NCI-H2107 (cell line): ENCODE measurements at regions not wholly inside any gene's neighbourhood (a gene's known extent, or its start where the extent isn't known, plus 50 kb on each side); places are given as distances from the start of the nearest gene placed in this dataset.
"Not testable (repeated sequence)": the region's sequence is repeated elsewhere in the genome, so short reads cannot be mapped to it uniquely, and the experiment has no call there.

ENCODE experiments used
- DNase-seq: peaks from one replicate; lab custom pipeline; 2025; lab: John Stamatoyannopoulos, UW

DNA sequence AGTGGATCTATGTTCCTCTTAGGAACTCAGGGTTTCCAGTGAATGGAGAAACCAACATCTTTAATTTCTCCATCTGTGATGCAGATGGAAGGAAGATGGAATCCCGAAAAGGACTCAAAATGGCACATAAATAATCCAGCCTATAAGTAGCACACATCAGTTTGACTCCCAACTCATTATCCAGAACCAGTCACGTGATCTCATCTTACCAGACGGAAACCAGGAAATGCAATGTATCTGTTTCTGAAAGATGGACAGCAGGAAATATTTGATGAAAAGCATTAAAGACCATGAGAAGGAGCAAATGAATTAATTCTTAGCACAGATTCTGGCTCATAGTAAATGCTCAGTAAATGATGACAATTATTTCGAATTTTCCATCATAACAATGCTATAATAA, 443.1 kb upstream of the FMR1 start:
- no peak for DNase-seq

DNA sequence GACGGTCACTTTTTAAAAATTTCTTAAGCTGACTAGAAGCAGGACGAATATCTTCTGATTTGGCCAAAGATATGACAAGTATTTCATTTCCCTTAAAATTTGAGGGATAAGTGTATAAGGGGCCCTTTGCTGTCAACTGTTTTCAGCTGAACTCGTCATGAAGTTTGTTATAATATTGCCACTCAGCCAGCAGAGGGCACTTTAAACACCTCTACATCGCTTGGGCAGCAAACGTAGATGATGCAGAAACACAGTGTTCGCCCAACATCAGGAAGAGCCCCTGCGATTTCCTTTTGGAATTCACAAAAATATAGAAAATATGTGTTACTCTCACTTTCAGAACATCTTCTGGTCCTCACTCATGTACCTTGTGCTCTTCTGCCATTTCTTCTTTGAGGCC, 435.7 kb upstream of the FMR1 start:
- DNase-seq: no peak

DNA sequence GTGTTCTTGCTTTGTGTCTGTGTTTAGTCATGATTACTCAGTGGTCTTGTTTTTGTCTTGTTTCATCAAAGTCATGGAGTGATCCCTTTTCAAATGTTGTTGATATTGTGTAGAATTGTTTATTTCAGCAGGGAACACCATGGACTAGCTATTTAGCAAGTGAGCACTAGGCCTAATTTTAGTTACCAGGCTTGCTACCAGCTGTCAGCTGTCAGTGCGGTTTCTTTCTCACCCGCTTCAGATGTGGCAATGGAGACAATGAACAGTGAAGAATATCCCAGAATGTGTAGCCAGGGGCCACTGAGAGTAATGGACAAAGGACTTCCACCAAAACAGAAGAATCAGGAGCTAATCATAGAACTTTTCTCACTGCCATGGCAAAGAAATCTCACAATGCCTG, 432.8 kb upstream of the FMR1 start:
- no peak for DNase-seq

DNA sequence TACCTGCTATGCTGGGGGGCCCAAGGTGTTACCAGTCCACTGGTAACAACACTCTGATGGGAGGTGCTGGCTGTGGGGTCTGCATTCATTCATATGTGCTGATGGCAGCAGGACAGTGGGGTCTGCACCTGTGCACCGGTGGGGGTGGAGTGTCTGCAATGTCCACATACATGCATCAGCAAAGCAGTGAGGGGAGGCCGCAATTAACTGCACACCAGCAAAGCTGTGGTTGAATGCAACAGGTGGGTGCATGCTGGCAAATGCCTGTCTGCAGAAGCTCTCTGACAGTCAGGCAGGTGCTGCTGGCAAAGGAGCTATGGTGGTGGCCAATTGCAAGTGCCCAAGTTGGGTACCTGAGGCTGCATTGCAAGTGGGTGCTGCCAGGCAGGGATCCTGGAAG, 426.5 kb upstream of the FMR1 start:
- DNase-seq: no peak

DNA sequence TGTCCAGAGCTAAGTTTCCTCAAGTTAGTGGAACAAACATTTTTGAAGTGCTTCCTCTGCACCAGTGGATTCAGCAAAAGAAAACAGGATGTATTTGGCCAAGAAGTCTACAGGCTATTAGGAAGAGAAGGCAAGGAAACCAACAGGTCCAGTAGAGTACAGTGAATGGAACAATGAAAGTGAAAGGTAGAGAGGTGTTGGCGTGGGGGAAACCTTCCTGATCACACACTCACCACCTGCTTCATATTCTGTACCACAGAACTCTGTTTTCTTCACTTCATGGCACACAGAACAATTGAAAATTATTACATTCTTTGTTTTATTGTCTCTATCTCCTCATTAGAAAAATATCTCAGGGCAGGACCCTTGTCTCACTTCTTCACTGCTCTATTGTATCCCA, 417.4 kb upstream of the FMR1 start:
- DNase-seq: no peak

DNA sequence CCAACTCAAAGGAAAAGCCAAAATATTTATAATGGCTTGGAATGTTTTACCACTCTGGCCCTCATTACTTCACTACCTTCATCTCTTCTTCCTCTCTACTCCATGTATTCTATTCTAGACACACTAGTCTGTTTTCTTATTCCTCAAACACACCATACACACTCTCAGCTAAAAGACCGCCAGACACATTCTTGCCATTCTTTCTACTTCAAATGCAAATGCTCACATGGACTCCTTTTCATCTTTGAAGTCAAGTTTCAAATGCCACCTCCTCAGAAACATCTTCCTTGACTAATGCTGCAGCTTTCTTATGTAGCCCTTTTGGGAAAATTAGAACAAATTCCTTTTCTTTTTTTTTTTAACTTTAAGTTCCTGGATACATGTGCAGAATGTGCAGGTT, 412.9 kb upstream of the FMR1 start:
- DNase-seq: no peak

DNA sequence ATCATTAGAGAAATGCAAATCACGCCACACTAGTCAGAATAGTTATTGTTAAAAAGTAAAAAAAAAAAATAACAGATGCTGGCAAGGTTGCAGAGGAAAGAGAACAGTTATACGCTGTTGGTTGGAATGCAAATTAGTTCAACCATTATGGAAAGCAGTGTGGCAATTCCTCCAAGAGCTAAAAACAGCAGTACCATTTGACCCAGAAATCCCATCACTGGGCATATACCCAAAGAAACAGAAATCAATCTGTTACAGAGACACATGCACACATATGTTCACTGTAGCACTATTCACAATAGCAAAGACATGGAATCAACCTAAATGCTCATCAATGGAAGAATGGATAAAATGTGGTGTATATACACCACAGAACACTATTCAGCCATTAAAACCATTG, 388.7 kb upstream of the FMR1 start:
- no peak for DNase-seq

DNA sequence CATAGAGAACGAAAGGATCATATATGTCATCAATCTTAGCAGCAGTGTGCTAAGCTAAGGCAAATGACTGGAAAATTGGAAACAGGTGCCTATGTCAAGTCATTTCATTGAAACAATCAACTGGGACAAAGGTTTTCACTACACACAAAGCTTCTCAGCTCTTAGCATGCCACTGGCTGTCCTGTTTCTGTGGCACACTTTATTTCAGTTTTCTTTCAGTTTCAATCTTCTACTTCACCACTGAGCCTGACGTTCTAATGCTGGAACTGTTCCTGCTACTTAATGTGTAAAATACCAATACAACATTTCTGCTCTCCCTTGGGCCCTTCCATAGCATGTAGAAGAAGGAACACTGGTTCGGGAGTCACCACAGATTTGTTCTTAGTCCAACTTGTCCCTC, 378.3 kb upstream of the FMR1 start:
- DNase-seq: no peak

DNA sequence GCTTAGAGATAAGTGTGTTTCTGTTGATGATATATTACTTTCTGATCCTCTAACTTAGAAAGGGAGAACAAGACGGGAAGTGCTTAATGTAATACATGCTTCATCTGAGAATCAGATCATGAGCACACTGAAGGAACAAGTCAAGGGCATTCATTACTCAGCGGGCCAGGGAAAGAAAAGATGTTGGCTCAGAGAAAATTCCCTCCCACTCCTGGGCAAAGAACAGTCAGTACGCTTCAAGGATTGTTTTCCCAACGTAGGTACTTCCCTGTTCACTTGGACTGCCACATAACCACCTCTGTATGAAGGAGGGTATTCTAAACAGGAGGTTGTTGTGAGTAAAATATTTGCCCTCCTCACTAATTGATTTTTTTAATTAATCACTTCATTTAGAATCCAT, 374.5 kb upstream of the FMR1 start:
- no peak for DNase-seq

DNA sequence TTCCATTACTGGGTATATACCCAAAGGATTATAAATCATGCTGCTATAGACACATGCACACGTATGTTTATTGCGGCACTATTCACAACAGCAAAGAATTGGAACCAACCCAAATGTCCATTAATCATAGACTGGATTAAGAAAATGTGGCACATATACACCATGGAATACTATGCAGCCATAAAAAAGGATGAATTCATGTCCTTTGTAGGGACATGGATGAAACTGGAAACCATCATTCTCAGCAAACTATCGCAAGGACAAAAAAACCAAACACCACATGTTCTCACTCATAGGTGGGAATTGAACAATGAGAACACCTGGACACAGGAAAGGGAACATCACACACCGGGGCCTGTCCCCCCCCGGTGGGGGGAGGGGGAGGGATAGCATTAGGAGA, 363.7 kb upstream of the FMR1 start:
- not testable (repeated sequence) for DNase-seq

DNA sequence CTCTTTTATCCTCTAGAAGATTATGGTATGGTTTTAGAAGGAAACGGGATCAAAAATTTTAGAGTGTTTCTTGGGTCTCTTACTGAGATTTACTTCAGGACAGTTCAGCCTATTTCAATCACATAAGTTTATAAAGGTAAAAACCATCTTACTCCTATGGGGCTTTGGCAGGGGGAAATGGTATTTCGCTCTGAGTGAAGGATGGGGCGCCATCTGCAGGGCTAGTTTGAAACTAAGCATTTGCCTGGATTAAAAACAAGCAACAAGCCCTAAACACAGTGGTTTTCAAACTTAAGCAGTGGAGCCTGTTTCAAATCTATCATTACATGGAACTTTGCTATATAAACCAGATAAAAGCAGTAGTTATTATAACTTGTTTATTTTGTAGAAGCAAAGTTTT, 361.5 kb upstream of the FMR1 start:
- peak; percentile 12 for DNase-seq

DNA sequence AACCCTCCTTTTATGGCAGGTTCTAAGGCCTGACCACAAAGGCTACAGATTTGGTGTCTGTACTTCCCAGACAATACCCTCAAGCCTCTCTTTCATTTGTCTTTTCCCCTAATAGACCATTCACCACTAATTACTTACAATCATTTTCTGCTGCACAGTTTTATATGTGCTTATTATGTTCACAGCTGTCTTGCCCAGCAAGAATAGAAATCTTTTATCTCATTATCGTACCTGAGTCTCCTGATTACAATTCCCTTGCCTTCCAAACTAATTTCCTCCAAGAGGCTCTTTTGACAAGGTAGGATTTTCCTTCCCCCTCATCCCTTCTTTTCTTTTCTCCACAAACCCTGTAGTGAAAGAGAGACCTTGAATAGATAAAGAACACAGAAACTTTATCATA, 352.5 kb upstream of the FMR1 start:
- DNase-seq: no peak

DNA sequence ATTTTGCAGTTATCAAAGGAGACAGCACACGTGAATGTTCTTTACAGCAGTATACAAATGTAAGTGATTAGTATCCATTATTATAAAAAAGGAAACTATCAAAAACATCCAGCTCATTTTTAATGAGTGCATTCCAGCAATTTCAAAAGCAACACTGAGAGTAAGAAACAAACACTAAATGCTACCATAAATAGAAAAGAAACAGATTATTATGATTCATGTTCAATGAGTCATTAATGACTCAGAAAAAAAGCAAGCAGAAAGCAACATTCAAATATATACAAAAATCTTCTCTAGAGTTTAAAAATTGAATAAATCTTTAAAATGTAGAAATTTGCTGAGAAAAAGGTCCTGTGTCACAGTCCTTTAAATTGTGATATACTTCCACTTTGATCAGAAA, 346.5 kb upstream of the FMR1 start:
- no peak for DNase-seq

DNA sequence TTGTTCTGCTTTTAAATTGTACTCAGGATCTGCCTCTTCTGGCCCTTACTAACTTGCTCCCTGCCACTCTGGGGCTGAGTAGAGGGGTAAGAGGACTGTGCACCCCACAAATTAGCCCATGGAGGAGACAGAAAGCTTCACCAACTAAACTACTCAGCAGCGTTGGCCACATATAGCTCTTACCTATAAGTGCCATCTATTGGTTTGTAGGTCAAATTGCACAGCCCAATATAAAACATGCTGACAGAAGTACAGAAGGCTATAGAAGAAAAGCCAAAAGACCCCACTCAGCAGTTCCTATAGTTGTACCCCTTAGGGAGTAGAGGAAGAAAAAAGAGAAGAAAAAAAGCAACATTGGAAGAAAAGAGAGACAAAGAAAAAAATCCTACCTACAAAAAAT, 341.2 kb upstream of the FMR1 start:
- no peak for DNase-seq

DNA sequence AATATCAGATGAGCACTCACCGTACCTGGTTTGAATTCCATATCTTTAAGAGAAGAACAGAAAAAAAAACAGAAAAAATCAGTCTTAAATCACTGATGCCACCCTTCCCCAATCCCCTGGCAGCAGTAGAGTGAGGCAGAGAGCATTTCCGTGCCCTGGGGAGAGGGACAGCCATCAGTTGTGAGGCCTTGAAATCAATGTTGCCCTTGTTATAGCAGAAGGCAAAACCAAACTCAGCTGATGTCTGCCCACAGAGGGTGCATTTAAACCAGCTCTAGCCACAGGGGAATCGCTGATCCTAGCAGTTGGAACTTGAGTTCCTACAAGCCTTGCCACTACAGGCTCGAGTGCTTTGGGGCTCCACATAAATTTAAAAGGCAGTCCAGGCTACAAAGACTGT, 338.5 kb upstream of the FMR1 start:
- DNase-seq: no peak

DNA sequence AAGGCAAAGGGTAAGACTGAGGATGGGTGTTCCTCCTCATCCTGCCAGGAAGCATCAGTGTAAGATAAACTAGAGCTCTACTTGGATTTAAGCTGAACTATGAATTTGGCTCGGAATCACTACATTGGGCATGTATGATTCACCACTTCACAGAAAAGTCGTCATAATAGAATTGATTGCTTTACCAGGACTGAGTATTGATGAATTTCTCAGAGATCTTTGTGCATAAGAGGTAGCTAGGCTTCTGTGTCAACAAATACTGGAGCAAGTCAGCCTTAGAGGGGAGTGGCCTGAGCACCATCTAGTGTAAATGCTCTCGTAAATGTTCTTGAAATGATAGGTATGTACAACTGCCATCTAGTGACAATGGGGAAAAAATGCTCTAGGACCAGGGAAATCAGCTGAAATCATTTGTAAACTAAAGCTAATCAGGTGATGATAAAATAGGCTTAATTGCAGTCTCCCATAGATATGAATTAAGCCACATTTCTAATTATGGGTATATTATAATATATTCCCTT, 309.5 kb upstream of the FMR1 start:
- DNase-seq: no peak

DNA sequence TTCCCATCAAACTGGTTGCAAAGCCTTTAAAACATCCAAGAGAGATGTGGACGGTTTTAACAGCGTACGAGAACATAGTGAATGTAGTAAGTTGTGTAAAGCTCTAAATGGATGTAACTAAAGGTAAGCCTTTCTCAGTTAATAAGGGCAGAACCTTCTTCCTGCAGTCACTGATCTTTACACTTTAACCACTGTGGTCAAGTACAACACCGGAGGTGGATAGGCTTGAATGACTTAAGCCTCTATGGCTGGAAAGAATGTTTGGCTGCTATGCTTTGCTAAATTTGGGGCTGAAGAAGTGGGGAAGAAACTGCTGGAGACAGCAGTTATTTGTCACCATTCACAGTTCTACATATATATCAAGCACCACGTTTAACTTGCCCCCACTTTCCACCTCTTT, 285.1 kb upstream of the FMR1 start:
- no peak for DNase-seq

DNA sequence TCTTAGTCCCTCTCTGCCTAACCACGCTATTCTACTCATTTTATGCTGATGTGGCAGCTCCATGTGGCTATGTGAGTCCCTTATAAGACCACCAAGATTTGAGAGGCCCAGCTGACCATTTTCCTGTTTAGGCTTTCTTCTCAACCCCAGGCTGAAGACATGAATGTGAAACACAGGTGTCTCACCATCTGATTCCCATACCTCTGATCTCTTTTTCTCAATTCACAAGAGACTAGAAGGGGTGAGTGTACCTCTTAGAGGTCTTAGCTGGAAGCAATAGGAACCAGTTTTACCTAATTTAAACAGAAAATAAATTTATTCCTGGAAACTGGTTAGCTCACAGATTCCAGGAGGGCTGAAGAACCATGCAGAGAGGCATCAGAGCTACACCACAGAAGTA, 276.5 kb upstream of the FMR1 start:
- no peak for DNase-seq

DNA sequence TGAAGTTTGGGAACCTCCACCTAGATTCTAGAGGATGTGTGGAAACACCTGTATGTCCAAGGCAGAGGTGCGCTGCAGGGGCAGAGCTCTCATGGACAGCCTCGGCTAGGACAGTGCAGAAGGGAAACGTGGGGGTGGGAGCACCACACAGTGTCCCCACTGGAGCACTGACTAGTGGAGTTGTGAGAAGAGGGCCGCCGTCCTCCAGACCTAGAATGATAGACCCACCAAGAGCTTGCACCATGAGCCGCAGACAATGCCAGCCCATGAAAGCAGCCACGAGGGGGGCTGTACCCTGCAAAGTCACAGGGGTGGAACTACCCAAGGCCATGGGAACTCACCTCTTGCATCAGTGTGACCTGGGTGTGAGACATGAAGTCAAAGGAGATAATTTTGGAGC, 274.5 kb upstream of the FMR1 start:
- DNase-seq: no peak

DNA sequence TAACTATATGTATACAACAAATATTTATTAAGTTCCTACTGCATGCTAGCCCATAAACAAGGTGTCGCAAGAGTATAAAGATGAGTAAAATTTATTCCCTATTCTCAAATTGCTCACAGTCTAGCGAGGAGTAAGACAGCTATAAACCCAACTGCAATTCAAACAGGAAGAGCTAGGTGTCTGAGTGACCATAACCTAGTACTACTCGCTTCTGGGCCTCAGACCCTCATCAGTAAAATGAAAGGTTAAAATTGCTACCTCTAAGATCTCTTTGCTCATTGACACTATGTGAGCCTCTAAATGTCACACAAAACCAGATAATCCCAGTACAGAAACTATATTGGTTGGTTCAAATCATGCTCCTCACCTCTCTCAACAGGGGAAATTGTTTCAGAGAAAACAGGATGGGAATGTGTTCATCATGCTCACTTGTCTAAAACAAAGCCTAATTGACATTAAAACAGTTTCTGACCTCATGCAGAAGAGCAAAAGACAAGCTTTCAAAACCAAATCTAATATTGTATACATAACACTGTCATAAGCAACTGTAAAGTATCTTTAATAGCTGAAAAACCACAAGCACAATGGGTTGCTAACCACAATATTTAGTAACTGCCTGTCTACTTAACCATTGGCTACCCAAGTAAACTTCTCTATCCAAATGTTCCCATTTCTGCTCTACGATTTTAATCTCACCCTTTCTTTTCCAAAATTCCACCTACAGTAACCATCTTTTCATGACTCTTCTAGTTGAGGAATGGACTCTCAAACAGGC, 264.6 kb upstream of the FMR1 start:
- DNase-seq: no peak

DNA sequence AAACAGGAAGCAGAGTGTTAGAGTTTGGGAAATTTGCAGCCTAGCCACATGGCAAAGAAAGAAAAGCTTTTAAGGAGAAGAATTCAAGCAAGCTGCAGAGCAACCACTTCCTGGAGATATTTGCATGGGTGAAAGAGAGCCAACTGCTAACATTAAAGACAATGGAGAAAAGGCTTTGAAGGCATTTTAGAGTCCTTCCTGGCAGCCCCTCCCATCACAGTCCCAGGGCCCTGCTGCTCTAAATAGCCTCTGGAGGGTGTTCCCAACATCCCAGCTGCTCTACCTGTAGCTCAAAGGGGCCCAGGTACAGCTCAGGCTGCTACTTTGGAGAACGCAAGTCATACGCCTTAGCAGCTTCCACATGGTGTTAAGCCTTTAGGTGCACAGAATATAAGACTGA, 235.9 kb upstream of the FMR1 start:
- DNase-seq: no peak

DNA sequence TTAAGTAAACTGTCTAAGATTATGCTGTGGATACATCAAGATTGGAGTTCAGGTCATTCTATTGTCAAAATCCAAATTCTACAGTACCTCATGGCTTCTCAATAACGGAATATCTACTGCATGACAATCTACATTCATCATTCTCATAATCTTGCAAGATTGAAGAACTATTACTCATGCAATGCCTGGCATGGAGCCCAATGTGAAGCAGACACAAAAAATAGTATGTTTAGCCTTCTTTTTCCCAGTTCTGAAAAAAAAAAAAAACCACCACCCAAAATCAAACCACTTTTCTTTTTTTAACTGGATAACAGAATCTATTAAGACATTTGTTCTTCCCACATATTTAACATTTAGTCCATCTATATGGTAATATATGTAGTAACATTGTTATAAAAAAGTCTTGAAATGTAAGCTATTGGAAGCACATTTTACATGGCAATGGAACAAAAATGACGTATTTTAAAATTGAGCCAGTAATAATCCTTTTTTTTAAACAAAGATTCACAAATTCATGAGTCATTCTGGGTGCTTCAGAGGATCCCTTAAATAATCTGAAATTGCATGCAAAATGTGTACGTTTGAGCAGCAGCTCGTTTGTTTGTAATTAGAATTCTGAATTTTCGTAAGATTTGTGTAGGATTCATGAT, 232.2 kb upstream of the FMR1 start:
- no peak for DNase-seq

DNA sequence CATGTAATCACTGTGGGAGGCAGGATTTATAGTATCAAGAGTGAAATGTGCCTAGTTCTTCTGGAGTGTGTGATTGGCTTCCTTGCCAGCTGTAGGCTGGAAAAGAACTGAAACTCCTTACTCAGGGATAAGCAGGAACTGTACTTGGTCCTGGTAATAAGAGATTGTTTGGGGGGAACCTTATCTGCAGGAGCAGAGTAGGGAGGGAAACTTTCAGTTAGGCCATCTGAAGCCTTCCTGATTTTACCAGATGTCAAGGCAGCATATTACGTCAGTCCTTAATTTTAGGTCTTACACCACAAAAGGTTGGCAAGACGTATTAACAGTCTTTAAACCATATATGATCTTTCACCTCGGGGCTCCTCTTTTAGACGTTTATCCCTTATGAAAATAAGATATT, 231.5 kb upstream of the FMR1 start:
- DNase-seq: no peak

DNA sequence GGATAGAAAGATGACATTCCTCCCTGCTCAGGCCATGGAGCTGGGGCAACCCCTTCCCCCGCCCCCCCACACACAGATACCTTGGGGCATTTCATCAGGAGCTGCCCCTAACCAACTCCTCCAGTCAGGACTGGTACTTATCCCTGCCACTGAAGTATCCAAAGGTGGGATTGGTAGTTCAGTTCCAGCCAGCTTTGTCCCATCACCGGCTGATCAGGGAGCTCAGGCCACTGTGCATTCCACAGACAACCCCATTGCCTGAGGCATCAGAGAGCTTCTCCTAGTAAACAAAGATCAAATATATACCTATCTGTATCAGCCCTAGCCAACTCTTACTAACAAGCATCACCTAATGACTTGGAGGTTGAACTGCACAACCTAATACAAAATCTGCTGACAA, 218.2 kb upstream of the FMR1 start:
- DNase-seq: no peak
